HG03378 (cell line): ENCODE measurements at regions not wholly inside any gene's neighbourhood (a gene's known extent, or its start where the extent isn't known, plus 50 kb on each side); places are given as distances from the start of the nearest gene placed in this dataset.

Source experiments
- ATAC-seq: cut with Tn5 transposase; IDR thresholded peaks from one replicate; pipeline ENCODE4 v1.9.1; 2021; ENCODE audit warnings: mild to moderate bottlenecking, moderate library complexity; ENCODE audit not compliant: unreplicated experiment

DNA sequence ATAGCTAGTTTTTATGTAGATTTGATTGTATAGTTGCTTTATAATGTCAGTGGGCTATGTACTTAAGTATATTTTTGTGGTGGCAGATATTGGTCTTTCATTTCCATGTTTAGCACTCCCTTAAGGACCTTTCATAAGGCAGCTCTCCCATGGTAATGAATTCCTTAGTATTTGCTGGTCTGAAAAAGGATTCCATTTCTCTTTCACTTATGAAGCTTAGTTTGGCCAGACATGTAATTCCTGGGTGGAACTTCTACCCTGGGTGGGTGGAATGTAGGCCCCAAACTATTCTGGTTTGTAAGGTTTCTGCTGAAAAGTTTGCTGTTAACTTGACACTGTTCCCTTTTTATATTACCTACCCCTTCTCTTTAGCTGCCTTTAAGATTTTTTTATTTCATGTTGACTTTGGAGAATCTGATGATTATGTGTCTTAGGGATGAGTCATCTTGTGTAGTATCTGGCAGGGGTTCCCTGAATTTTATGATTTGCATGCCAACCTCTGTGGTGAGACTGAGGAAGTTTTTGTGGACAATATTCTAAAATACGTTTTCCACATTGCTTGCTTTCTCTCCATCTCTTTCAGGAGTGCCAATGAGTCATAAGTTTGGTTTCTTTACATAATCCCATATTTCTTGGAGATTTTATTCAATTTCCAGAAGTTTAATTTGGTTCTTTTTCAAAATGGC, 65.4 kb upstream of the VRK2 start:
- ATAC-seq, result no peak

- ATAC-seq, result no peak
Observed at GRCh38 chr2:57987835-57988573, 58.6 kb upstream of the VRK2 start.

GRCh38 chr2:57990118-57990725, 56.4 kb upstream of the VRK2 start:
- peak; percentile 75 for ATAC-seq
